GM15510 (cell line): ENCODE measurements at regions not wholly inside any gene's neighbourhood (a gene's known extent, or its start where the extent isn't known, plus 50 kb on each side); places are given as distances from the start of the nearest gene placed in this dataset.

Experiments
- POLR2A ChIP-seq: IDR thresholded peaks from 3 replicates; pipeline ENCODE4 v1.6.1; 2011; ENCODE audit warnings: borderline replicate concordance; ENCODE audit not compliant: insufficient read length; ENCODE audit errors: extremely low read depth

- TF ChIP-seq POLR2A: no peak
These were observed 214.9 kb downstream of the FGF9 start for GRCh38 chr13:21885714-21886224.

- no peak for TF ChIP-seq POLR2A
These were observed 218.8 kb downstream of the FGF9 start for GRCh38 chr13:21889651-21890050.

GRCh38 chr13:21894091-21894490, 223.2 kb downstream of the FGF9 start:
- no peak for TF ChIP-seq POLR2A

DNA sequence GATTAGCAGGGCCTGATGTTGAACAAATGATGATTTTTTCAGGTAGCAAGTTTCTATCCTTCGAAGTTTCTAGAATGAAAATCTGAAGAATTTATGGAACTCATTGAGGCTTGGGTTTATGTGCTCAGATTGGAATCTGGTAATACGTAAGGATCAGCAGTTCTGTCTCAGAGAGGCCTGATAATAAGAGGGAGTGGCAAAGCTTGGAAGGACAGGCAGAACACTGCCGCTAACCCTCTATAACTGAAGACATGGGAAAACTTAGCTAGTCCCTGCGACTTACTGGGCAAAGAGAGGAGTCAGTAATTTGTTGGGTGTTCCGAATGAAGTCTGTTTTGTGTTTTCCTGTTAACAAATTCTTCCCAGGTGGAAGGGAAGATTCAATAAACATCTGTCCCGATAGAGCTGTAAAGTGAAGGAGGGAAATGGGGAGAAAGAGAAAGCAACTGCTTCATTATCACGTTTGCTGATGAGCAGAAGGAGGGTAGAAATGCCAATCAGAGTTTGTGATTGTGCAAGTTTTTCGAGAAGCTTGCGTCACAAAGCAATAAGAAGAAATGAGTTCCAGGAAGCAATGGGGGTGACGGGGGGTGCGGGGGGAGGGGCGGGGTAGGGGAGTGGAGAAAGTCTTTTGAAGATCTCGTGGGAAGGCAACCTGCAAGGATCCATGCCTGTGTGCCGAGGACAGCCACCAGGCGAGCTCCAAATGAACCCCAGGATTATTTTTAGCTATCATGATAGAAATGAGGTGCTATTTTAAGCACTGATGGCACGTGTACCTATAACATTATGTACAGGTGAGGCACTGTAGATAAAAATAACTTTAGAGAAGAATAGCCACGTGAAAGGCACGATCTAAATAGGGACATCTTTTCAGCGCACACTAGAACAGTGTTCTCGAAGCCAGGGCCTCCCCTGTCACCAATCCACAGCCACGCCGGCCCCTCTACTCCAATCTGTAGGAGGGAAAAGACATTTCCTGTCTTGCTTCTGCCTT, 224.1 kb downstream of the FGF9 start:
- TF ChIP-seq POLR2A: no peak

GRCh38 chr13:21895779-21896178, 224.9 kb downstream of the FGF9 start:
- TF ChIP-seq POLR2A: no peak

- TF ChIP-seq POLR2A: no peak
These were observed 226.3 kb downstream of the FGF9 start for GRCh38 chr13:21897161-21897560.

- no peak for TF ChIP-seq POLR2A
These were observed 227.6 kb downstream of the FGF9 start for GRCh38 chr13:21898459-21898858.

DNA sequence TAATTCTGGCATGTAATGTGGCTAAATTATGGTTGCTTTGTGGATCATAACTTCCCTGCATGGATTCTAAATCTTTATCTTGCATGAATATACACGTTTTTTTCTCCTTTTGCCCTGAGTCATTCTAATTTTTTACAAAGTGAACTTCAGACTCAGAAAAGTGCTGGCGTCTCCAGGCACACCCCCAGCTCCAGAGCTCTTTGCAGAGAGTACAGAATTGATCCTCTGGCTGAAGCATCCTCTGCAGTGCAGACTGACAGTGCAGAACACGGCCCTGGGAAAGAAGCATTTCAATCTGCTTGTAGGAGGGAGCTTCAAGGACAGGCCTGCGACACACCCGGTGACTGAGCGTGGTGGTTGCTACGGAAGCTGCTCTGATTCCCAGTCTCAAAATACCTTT, 228.1 kb downstream of the FGF9 start:
- TF ChIP-seq POLR2A: no peak

GRCh38 chr13:21901336-21901735, 230.5 kb downstream of the FGF9 start:
- no peak for TF ChIP-seq POLR2A

DNA sequence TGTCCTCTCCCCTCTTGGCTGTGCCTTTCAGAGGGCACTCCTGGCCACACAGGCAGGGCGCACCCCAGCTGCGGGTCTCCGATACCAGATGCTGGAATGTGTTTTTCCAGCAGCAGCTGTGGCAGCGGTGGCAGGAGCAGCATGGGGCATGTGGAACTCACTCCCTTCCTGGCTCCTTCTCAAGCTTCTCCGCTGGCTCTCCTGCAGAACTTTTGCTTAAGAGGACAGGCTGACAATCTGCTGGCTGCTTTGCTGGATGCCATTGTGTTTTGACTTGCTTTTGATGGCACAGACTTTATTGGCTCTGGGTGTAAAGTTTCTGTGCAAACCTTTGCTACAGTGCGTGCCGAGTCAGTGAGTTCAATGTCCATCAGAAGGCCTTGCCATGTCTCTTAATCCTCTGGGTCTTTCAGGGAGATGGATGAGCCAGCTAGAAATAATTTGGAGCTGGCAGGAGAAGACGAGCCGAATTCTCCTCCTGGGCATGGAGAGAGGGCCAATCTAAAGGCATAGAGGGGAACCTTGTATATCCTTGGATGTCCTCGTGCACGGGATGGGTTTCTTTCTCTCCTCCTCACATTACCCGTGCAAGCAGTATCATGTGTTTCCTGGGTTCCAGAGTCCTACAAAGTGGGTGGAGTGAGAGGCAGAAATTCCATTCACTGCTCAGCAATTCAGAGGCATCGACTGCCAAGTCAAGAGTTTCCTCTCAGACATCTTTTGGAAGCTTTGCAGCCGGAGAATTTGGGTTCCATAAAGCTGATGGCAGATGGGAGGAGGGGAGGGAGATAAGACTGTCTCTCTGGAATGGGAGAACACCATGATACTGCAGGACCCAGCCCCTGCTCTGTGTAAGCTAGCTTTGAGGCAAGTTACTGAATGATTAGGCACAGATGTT, 231.2 kb downstream of the FGF9 start:
- no peak for TF ChIP-seq POLR2A

DNA sequence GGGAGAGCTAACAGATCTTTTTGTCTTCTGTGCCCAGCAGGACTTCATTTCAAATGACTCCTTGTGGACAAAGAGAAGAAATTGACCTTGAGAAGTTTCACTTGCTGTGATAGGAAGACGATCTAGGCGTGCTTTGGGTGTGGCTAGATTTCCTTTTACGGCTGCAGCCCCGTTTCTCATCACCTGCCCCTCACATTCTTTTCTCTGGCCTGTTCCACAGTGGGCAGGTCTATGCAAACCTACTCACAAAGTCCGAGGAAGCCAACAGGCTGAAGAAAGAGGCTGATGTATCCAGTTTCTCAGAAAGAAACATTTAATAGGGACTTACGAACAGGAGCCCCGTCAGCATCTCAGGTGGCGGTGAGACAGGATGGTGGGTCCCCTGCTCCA, 231.8 kb downstream of the FGF9 start:
- no peak for TF ChIP-seq POLR2A

DNA sequence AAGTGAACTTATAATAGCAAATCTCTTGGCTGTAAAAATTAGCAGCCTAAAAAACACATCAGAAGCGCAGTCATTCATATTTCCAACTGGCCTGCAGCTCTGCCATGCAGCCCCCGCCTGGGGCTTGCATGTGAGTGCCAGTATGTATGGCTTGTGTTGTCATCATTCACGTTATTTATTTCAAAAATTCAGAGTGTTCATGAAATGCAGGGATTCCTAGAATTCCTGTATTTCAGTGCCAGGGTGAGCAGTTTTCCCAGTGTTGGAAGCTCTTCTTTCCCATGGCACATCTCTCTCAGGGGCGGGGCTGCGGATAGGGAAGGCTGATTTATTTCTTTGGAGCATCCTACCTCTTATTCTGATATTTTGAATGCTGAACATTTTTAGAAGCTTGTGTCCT, 234.6 kb downstream of the FGF9 start:
- no peak for TF ChIP-seq POLR2A

DNA sequence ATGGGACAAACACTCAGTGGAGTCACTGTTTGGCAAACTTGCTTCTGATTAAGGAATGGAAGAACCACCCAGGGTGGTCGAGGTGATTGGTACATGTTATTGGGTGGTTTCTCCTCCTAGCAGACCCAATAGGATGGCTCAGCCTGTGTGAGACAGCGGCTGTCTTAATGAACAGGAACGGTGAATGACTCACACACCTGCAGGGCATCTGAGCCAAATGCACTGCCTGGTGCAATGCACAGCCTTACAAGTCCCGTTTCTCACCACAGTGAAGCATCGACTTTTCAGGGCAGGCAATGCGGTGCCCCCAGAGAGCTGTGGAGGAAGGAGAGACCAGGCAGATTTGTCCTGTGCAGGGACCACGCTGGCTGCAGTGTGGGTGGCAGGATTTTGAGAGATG, 238.5 kb downstream of the FGF9 start:
- TF ChIP-seq POLR2A: no peak

DNA sequence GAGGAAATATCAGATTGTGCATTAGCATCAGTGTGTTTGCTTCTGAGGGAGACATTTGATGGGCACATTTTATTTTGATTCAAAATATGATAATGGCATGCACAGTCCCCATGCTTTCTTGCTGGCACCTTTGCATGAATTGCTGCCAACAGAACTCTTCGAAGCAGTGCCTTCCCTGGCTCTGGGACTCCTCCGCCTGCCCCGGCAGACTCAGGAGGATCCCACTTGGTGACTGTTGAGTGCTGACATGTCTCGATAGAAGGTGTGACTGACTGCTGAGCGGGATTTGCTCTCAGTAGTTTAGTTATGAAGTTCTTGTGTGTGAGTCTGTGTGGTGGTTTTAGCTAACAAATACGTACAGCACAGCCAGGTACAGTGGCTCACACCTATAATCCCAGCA, 239.7 kb downstream of the FGF9 start:
- no peak for TF ChIP-seq POLR2A

GRCh38 chr13:21911646-21912298, 240.9 kb downstream of the FGF9 start:
- no peak for TF ChIP-seq POLR2A
